Hindlimb muscle (tissue), 1 donor: ENCODE measurements at regions not wholly inside any gene's neighbourhood (a gene's known extent, or its start where the extent isn't known, plus 50 kb on each side); places are given as distances from the start of the nearest gene placed in this dataset.

Experiments
- DNase-seq: peaks from one replicate; pipeline ENCODE4 v3.0.0-alpha.2; 2013

DNA sequence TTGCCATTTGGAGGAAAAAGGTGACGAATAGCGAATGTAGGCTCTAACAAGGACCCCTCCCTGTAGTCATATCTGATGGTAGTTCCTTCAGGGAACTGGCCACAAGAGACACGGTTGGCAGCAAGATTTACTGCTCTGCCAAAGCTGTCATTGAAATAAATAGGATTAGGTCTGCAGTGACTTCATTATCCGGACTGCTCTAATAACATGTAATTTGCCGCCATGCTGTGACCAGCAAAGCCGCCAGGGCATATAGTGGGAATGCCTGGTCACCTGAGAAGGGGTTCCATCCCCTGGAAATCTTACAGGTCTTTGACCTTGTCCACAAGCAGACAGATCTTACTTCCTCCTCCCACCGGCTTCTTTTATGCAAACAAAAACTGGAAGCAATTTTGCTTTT, 59.4 kb upstream of the LAPTM4A start:
- no peak for DNase-seq

DNA sequence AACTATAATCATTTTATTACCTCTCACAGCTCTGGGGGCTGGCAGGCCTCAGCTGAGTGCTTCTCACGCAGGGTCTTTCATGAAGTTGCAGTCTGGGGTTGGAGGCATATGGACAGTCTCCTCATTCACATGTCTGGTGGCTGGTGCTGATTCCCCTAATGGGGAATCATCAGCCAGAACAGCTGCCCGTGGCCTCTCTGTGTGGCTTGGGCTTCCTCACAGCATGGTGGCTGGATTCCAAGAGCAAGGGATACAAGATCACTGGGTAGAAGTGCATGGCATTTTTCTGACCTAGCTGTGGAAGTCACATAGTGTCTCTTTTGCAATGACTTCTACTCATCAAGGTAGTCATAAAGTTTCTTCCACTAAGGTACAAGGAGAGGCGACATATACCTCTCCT, 59.0 kb upstream of the LAPTM4A start:
- no peak for DNase-seq

DNA sequence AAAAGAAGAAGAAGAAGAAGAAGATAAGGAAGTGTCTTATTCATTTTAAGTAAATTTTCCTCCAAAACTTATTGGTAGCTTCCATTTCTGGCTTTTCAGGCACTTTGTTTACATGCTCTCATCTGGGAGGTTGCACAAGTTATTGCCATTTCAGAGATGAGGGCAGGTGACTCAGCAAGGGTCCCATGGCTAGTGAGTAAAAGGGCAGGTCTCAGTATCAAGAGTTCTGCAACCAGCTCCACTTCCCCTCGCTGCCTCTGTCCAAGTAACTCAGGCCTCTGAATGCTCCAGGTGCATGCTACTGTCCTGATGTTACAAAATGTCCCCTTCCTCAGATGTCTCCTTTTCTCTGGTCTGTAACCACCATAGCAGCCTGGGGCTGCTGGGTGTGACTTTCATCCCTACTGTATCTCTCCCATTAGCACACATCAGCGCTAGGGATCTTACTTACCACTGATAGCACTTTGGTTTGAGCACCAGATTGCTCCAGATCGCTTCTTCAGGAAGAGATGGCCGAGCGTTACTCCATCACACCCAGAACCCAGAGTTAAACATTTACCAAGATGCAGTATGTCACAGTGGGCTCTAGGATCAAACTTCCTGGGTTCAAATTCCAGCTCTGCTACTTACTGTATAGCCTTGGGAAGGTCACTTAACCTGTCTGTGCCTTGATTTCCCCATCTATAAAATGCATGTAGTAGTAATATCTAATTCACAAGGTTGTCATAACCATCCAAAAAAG, 57.4 kb upstream of the LAPTM4A start:
- no peak for DNase-seq

DNA sequence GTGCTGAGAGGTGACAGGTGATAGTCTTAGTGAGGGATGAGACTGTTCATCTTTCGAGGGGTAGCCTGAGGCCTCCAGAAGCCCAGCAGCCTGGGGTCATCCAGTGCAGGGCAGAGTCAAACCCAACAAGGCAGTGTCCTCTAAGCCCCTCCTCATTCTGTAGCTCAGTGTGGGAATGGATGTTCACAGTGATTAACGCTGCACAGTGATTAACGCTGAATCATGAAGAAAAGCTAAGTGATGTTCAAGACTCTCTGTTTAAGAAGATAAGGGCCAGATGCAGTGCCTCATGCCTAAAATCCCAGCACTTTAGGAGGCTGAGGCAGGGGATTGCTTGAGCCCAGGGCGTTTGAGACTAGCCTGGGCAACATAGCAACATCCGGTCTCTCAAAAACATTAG, 56.3 kb upstream of the LAPTM4A start:
- DNase-seq: no peak

DNA sequence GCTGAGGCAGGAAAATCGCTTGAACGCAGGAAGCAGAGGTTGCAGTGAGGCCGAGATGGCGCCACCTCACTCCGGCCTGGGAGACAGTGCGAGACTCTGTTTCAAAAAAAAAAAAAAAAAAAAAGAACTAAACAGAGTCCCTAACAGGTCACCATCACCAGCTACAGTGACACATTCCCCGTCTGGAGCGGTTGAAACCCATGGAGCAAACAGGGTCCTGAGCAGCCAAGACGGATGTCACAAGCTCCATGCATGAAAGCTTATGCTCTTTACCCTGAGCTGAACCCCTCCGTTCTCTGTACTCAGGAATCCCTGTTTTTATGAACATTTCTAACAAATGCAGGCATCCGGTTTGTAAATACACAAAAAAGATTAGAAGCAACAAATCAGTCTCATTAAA, 55.9 kb upstream of the LAPTM4A start:
- no peak for DNase-seq

DNA sequence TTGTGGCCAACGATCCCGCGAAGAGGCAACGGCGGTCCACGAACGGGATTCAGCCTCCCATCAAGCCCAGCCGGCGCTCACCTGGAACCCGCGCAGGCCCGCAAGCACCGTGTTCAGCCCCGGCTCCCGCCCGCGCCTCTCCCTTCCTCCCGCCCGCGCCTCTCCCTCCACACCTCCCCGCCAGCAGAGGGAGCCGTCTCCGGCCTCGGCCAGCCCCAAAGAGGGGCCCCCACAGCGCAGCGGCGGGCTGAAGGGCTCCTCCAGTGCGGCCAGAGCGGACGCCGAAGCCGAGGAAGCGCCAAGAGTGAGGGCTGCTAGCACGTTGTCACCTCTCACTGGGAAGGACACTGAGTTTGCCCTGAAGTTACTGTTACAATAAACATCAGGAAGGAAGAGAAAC, 55.3 kb upstream of the LAPTM4A start:
- DNase-seq: no peak

DNA sequence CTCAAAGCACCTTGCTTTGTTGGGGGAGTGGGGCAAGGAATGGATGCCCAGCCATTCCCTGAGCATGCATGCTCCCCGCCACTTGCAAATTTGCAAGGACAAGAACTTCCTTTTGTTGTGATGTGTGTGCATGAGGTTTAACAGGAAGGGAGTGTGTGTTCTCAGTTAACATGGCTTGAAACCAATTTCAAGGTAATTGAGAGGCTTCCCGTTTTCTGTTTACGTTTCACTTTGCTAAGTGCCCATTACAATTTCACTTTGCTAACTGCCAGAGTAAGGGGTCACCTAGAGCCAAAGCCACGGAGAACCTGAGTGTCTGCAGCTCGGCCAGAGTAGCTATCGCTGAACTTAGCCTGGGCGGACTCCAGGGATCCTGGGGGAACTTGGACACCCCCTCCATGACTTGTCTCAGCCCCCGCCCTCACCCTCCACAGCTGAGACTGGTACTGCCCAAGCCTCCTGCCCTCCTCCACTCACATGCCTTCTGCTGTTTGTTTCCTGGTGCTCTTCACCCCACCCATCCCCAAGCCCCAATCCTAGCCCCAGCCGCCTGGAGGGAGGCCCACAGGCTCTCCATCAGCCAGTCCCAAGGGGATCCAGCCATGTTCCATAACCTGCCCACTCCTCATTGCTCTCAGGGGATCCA, 53.6 kb upstream of the LAPTM4A start:
- no peak for DNase-seq

DNA sequence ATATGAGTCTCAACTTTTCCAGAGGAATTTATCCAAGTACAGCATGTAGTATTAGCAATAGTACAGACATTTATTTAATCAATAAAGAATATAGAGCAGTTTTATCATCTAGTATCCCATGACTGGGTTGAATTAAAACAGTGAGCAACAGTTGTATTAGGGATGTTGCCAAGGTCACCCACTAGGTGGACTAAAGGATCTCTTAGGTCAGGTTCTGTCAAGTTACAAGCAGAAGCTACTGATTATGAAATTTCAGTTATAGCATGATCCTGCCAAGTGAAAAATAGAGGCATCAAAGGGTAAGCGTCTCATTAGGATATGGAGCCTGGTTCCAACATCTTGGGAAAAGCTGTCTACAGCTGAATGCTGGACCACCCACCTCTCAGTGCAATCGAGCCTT, 52.1 kb upstream of the LAPTM4A start:
- no peak for DNase-seq
